ENCODE measurements at regions not wholly inside any gene's neighbourhood (a gene's known extent, or its start where the extent isn't known, plus 50 kb on each side); places are given as distances from the start of the nearest gene placed in this dataset.

GRCh38 chr21:28100366-28100765 is 892.3 kb downstream of the LTN1 start:
- TF ChIP-seq, protein P1, sequence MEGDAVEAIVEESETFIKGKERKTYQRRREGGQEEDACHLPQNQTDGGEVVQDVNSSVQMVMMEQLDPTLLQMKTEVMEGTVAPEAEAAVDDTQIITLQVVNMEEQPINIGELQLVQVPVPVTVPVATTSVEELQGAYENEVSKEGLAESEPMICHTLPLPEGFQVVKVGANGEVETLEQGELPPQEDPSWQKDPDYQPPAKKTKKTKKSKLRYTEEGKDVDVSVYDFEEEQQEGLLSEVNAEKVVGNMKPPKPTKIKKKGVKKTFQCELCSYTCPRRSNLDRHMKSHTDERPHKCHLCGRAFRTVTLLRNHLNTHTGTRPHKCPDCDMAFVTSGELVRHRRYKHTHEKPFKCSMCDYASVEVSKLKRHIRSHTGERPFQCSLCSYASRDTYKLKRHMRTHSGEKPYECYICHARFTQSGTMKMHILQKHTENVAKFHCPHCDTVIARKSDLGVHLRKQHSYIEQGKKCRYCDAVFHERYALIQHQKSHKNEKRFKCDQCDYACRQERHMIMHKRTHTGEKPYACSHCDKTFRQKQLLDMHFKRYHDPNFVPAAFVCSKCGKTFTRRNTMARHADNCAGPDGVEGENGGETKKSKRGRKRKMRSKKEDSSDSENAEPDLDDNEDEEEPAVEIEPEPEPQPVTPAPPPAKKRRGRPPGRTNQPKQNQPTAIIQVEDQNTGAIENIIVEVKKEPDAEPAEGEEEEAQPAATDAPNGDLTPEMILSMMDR (IDR thresholded peaks at IDR 0.05; ENCODE audit: low read length, missing control alignments): no peak
- DNase-seq (ENCODE audit: low read depth): no peak
- H3K4me3 ChIP-seq (replicated peaks; ENCODE audit: low read depth, low read length): no peak overlapping the region

GRCh38 chr21:28099001-28099705 is 893.5 kb downstream of the LTN1 start:
- peak; percentile 67 for DNase-seq (ENCODE audit: low read depth)
- TF ChIP-seq, protein P1 (IDR thresholded peaks at IDR 0.05; ENCODE audit: low read length, missing control alignments): no peak
- H3K4me3 ChIP-seq (replicated peaks; ENCODE audit: low read depth, low read length): no peak overlapping the region

GRCh38 chr21:28091466-28091865 is 901.2 kb downstream of the LTN1 start:
- no peak overlapping the region for H3K4me3 ChIP-seq (replicated peaks; ENCODE audit: low read depth, low read length)
- TF ChIP-seq, protein P1 (IDR thresholded peaks at IDR 0.05; ENCODE audit: low read length, missing control alignments): no peak
- DNase-seq (ENCODE audit: low read depth): no peak

DNA sequence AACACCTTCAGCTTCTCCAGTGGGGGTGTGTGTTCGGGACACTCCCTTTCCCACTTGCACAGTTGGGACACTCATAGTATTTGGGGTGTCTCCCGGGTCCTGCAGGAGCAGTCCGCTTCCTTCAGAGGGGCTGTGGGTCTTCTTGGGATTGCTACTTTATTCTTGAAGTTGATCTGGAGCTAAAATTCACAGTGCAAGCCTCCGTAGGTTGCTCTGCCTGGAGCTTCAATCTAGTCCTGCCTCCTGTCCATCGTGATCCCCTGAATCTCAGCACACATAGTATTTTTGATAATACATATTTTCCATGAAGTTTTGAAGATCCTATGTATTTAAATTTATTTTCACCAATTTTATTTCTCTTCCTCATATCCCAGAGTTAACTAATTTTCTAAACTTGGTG is 902.1 kb downstream of the LTN1 start:
- H3K4me3 ChIP-seq (replicated peaks; ENCODE audit: low read depth, low read length): no peak overlapping the region
- TF ChIP-seq, protein P1 (IDR thresholded peaks at IDR 0.05; ENCODE audit: low read length, missing control alignments): no peak
- DNase-seq (ENCODE audit: low read depth): no peak

DNA sequence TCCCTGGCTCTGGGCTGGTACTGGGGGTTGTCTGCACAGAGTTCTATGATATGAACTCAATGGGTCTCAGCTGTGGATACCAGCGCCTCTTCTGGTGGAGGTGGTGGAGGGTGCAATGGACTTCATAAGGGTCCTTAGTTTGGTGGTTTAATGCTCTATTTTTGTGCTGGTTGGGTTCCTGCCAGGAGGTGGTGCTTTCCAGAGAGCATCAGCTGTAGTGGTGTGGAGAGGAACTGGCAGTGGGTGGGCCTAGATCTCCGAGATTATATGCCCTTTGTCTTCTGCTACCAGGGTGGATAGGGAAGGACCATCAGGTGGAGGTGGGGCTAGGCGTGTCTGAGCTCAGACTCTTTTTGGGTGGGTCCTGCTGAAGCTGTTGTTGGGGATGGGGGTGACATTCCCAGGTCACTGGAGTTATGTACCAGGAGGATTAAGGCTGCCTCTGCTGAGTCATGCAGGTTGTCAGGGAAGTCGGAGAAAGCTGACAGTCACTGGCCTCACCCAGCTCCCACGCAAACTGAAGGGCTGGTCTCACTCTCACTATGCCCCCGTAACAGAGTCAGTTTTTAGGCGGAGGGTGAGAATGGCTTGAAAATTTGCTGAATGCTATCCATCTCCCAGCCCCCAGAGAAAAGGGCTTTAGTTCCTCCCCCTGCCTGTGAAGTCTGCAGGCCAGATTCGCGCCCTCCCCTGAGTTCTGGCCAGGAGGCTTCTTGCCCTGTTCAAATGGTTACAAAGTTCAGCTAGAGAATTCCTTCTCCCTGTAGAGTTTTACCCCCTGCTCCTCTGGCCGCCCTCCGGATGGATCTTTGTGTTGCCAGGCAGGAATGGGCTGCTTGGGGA is 902.9 kb downstream of the LTN1 start:
- TF ChIP-seq, protein P1 (IDR thresholded peaks at IDR 0.05; ENCODE audit: low read length, missing control alignments): no peak
- no peak overlapping the region for H3K4me3 ChIP-seq (replicated peaks; ENCODE audit: low read depth, low read length)
- DNase-seq (ENCODE audit: low read depth): no peak

DNA sequence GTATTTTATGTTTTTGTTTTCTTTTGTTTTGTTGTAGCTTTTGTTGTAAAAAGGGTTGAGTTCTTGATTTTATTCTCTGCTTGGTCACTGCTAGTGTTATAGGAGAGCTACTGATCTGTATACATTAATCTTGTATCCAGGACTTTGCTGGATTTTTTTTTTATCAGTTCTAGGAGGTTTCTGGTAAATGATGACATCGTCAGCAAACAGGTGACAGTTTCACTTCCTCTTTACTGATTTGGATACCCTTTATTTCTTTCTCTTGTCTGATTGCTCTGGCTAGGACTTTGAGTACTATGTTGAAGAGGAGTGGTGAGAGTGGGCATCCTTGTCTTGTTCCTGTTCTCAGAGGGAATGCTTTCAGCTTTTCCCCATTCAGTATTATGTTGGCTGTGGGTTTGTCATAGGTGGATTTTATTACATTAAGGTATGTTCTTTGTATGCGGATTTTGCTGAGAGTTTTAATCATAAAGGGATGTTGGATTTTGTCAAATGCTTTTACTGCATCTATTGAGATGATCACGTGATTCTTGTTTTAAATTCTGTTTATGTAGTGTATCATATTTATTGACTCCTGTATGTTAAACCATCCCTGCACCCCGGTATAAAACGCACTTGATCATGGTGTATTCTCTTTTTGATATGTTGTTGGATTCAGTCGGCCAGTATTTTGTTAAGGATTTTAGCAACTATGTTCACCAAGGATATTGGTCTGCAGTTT is 905.7 kb downstream of the LTN1 start:
- no peak for DNase-seq (ENCODE audit: low read depth)
- no peak overlapping the region for H3K4me3 ChIP-seq (replicated peaks; ENCODE audit: low read depth, low read length)
- TF ChIP-seq, protein P1 (IDR thresholded peaks at IDR 0.05; ENCODE audit: low read length, missing control alignments): no peak
